Fibroblast of lung (primary cell): ENCODE measurements at regions not wholly inside any gene's neighbourhood (a gene's known extent, or its start where the extent isn't known, plus 50 kb on each side); places are given as distances from the start of the nearest gene placed in this dataset.
A peak's percentile ranks its signal among the peaks of the same experiment; 100 is the strongest.

Source experiments
- DNase-seq, 2 donors: peaks; one replicate each; pipeline versions ENCODE4 v3.0.0 to v3.0.0-alpha.2; 2010; ENCODE audit warnings: low read depth in 2 of 2
- H2AFZ ChIP-seq: 2 replicates; pipeline ENCODE4 v1.5.1; 2012; ENCODE audit warnings: low read length, control low read depth, inconsistent platforms
- H3K27ac ChIP-seq: 2 replicates; pipeline ENCODE4 v1.5.1; 2011; ENCODE audit warnings: low read length, control low read depth; ENCODE audit not compliant: insufficient read depth
- H3K27me3 ChIP-seq: 2 replicates; pipeline ENCODE4 v1.5.1; 2011; ENCODE audit warnings: mild to moderate bottlenecking, low read length; ENCODE audit not compliant: control insufficient read depth, insufficient read depth
- H3K36me3 ChIP-seq: 2 replicates; pipeline ENCODE4 v1.5.1; 2011; ENCODE audit warnings: low read length; ENCODE audit not compliant: control insufficient read depth, insufficient read depth
- H3K4me1 ChIP-seq: 2 replicates; pipeline ENCODE4 v1.5.1; 2011; ENCODE audit warnings: low read length; ENCODE audit not compliant: control insufficient read depth, insufficient read depth; ENCODE audit errors: extremely low read depth
- H3K4me2 ChIP-seq: 2 replicates; pipeline ENCODE4 v1.5.1; 2011; ENCODE audit warnings: low read length, control low read depth; ENCODE audit not compliant: insufficient read depth; ENCODE audit errors: extremely low read depth
- H3K4me3 ChIP-seq, 4 experiments: fragments of 200-600 bp in 1 of 4; sonication (generic) in 1 of 4; replicated peaks in 1 of 4; 2 replicates each; pipeline ENCODE4 v1.5.1; 2011 to 2016; ENCODE audit warnings: low read length in 4 of 4, low read depth in 3 of 4, mild to moderate bottlenecking in 3 of 4, control low read depth in 2 of 4, inconsistent platforms in 1 of 4, mixed read lengths in 1 of 4; ENCODE audit not compliant: insufficient read depth in 1 of 4; ENCODE audit errors: control extremely low read depth in 1 of 4
- H3K79me2 ChIP-seq: 2 replicates; pipeline ENCODE4 v1.5.1; 2012; ENCODE audit warnings: mild to moderate bottlenecking, low read length, inconsistent platforms; ENCODE audit not compliant: control insufficient read depth, insufficient read depth
- H3K9ac ChIP-seq: 2 replicates; pipeline ENCODE4 v1.5.1; 2011; ENCODE audit warnings: mild to moderate bottlenecking, low read length, control low read depth; ENCODE audit not compliant: insufficient read depth
- H3K9me3 ChIP-seq: 2 replicates; pipeline ENCODE4 v1.5.1; 2012; ENCODE audit warnings: low read depth, low read length; ENCODE audit not compliant: control insufficient read depth, insufficient read depth
- H4K20me1 ChIP-seq: 2 replicates; pipeline ENCODE4 v1.5.1; 2011; ENCODE audit warnings: low read length; ENCODE audit not compliant: control insufficient read depth, insufficient read depth; ENCODE audit errors: extremely low read depth
- EZH2 ChIP-seq: IDR thresholded peaks from 2 replicates; pipeline ENCODE4 v1.5.1; 2012; ENCODE audit warnings: low read length, control low read depth, mild to moderate bottlenecking; ENCODE audit errors: missing control alignments
- TF ChIP-seq, protein P1 (sequence below), 2 donors: IDR thresholded peaks in 1 of 2; conservative IDR thresholded peaks in 1 of 2; 1 replicate in 1 of 2; 2 replicates in 1 of 2; pipeline ENCODE4 v1.5.1; 2011 to 2012; ENCODE audit warnings: low read length in 2 of 2, control low read depth in 1 of 2, inconsistent platforms in 1 of 2, low read depth in 1 of 2, mild to moderate bottlenecking in 1 of 2

DNA sequence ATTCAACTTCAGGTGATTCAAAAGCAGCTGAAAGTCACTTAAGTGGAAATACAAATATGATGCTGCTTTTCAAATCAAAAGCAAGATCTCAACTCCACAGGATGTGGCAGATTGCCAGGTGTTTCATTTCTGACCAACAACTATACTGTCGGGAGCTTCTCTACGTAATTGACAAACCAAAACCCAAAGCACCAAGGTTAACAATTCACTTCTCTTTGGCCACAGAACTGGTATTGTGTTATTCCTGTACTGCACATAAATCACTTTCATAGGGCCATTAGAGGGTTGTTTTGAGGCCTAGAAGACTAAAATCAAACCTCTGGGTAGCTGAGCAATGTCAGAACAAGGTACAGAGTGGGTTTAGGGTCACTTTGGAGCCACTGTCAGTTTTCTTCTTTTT lies 169.7 kb downstream of the HAO1 start:
- no peaks in the 10 kb centered on the region for H3K79me2 ChIP-seq
- no peak overlapping the region for H2AFZ ChIP-seq
- H4K20me1 ChIP-seq: no peaks in the 10 kb centered on the region
- H3K36me3 ChIP-seq: no peaks in the 10 kb centered on the region
- no peak overlapping the region for H3K27ac ChIP-seq
- peak in 1 of 2 donors; percentile 30 for DNase-seq
- H3K4me1 ChIP-seq: no peaks in the 10 kb centered on the region
- H3K9me3 ChIP-seq: no peaks in the 10 kb centered on the region
- H3K27me3 ChIP-seq: no peaks in the 10 kb centered on the region
- no peak overlapping the region for H3K4me3 ChIP-seq
- no peak for TF ChIP-seq EZH2
- TF ChIP-seq, protein P1, sequence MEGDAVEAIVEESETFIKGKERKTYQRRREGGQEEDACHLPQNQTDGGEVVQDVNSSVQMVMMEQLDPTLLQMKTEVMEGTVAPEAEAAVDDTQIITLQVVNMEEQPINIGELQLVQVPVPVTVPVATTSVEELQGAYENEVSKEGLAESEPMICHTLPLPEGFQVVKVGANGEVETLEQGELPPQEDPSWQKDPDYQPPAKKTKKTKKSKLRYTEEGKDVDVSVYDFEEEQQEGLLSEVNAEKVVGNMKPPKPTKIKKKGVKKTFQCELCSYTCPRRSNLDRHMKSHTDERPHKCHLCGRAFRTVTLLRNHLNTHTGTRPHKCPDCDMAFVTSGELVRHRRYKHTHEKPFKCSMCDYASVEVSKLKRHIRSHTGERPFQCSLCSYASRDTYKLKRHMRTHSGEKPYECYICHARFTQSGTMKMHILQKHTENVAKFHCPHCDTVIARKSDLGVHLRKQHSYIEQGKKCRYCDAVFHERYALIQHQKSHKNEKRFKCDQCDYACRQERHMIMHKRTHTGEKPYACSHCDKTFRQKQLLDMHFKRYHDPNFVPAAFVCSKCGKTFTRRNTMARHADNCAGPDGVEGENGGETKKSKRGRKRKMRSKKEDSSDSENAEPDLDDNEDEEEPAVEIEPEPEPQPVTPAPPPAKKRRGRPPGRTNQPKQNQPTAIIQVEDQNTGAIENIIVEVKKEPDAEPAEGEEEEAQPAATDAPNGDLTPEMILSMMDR (conservative IDR thresholded peaks at IDR 0.05 in 1 of 2, IDR thresholded peaks at IDR 0.05 in 1 of 2; ENCODE audit: low read depth in 1 of 2, low read length in 2 of 2): no peak
- no peak overlapping the region for H3K4me2 ChIP-seq
- no peak overlapping the region for H3K9ac ChIP-seq

- Histone ChIP-seq H3K9me3 (no peaks in the 10 kb centered on the region), H3K27me3 (no peaks in the 10 kb centered on the region), H3K27ac (no peak overlapping the region), H4K20me1 (no peaks in the 10 kb centered on the region), H2AFZ (peak overlapping the region; percentile 3), H3K79me2 (no peaks in the 10 kb centered on the region), H3K36me3 (no peaks in the 10 kb centered on the region), H3K4me2 (no peak overlapping the region), H3K4me1 (no peaks in the 10 kb centered on the region), H3K4me3 (no peak overlapping the region), H3K9ac (no peak overlapping the region)
- peak; percentile 75 to 80 for DNase-seq
- TF ChIP-seq, protein P1 (conservative IDR thresholded peaks at IDR 0.05 in 1 of 2, IDR thresholded peaks at IDR 0.05 in 1 of 2; ENCODE audit: low read depth in 1 of 2, low read length in 2 of 2): no peak
- no peak for TF ChIP-seq EZH2
These were observed 167.9 kb downstream of the HAO1 start for GRCh38 chr20:7772371-7772770.

GRCh38 chr20:7773511-7773910 lies 166.7 kb downstream of the HAO1 start:
- no peak overlapping the region for H3K9ac ChIP-seq
- no peak overlapping the region for H3K4me2 ChIP-seq
- H3K9me3 ChIP-seq: no peaks in the 10 kb centered on the region
- no peak overlapping the region for H3K27ac ChIP-seq
- no peak overlapping the region for H3K4me3 ChIP-seq
- peak in 1 of 2 donors; percentile 12 for DNase-seq
- H2AFZ ChIP-seq: no peak overlapping the region
- H4K20me1 ChIP-seq: no peaks in the 10 kb centered on the region
- no peaks in the 10 kb centered on the region for H3K27me3 ChIP-seq
- no peaks in the 10 kb centered on the region for H3K4me1 ChIP-seq
- H3K79me2 ChIP-seq: no peaks in the 10 kb centered on the region
- H3K36me3 ChIP-seq: no peaks in the 10 kb centered on the region
- TF ChIP-seq, protein P1 (conservative IDR thresholded peaks at IDR 0.05 in 1 of 2, IDR thresholded peaks at IDR 0.05 in 1 of 2; ENCODE audit: low read depth in 1 of 2, low read length in 2 of 2): no peak
- TF ChIP-seq EZH2: no peak
